Mesendoderm (in vitro differentiated cells): ENCODE measurements at regions not wholly inside any gene's neighbourhood (a gene's known extent, or its start where the extent isn't known, plus 50 kb on each side); places are given as distances from the start of the nearest gene placed in this dataset.

ENCODE experiments used
- DNase-seq: peaks from one replicate; pipeline ENCODE4 v3.0.0; 2013
- H2AK5ac ChIP-seq: 2 replicates; pipeline ENCODE4 v1.6.1; 2013; ENCODE audit warnings: low read length, inconsistent platforms
- H2BK120ac ChIP-seq: 2 replicates; pipeline ENCODE4 v1.6.1; 2013; ENCODE audit warnings: low read depth, mild to moderate bottlenecking, low read length, moderate library complexity, mixed read lengths
- H2BK15ac ChIP-seq: replicated peaks from 2 replicates; pipeline ENCODE4 v1.6.1; 2013; ENCODE audit warnings: low read depth, mild to moderate bottlenecking, moderate library complexity
- H2BK5ac ChIP-seq: 2 replicates; pipeline ENCODE4 v1.6.1; 2013; ENCODE audit warnings: low read length, inconsistent platforms
- H3K18ac ChIP-seq: 2 replicates; pipeline ENCODE4 v1.6.1; 2013; ENCODE audit warnings: mild to moderate bottlenecking, low read length, mixed read lengths
- H3K23ac ChIP-seq: one replicate; pipeline ENCODE4 v1.6.1; 2013; ENCODE audit warnings: low read length
- H3K27ac ChIP-seq: 2 replicates; pipeline ENCODE4 v1.5.1; 2013; ENCODE audit warnings: low read depth, mild to moderate bottlenecking, inconsistent platforms, low read length, moderate library complexity
- H3K27me3 ChIP-seq: 2 replicates; pipeline ENCODE4 v1.6.1; 2013; ENCODE audit warnings: low read length, control low read depth, mild to moderate bottlenecking, inconsistent platforms; ENCODE audit not compliant: insufficient read depth, poor library complexity
- H3K36me3 ChIP-seq: 2 replicates; pipeline ENCODE4 v1.6.1; 2013; ENCODE audit warnings: low read length, inconsistent platforms; ENCODE audit not compliant: control insufficient read depth, insufficient read depth
- H3K4ac ChIP-seq: one replicate; pipeline ENCODE4 v1.6.1; 2013; ENCODE audit warnings: low read depth, mild to moderate bottlenecking, low read length, moderate library complexity
- H3K4me1 ChIP-seq: 2 replicates; pipeline ENCODE4 v1.6.1; 2013; ENCODE audit warnings: low read depth, low read length, inconsistent platforms; ENCODE audit not compliant: control insufficient read depth
- H3K4me2 ChIP-seq: 2 replicates; pipeline ENCODE4 v1.6.1; 2013; ENCODE audit warnings: low read length
- H3K4me3 ChIP-seq: 2 replicates; pipeline ENCODE4 v1.5.1; 2013; ENCODE audit warnings: mild to moderate bottlenecking, low read length
- H3K56ac ChIP-seq: one replicate; pipeline ENCODE4 v1.6.1; 2013; ENCODE audit warnings: low read length
- H3K79me1 ChIP-seq: 2 replicates; pipeline ENCODE4 v1.6.1; 2013; ENCODE audit warnings: low read length, inconsistent platforms
- H3K79me2 ChIP-seq: 2 replicates; pipeline ENCODE4 v1.6.1; 2013; ENCODE audit warnings: mild to moderate bottlenecking, low read length; ENCODE audit not compliant: control insufficient read depth, insufficient read depth
- H3K9ac ChIP-seq: 2 replicates; pipeline ENCODE4 v1.6.1; 2013; ENCODE audit warnings: low read length, inconsistent platforms
- H4K5ac ChIP-seq: one replicate; pipeline ENCODE4 v1.6.1; 2013; ENCODE audit warnings: low read length
- H4K8ac ChIP-seq: one replicate; pipeline ENCODE4 v1.6.1; 2013; ENCODE audit warnings: low read depth, mild to moderate bottlenecking, control low read depth, low read length, moderate library complexity
- WGBS: extraction: QIAGEN DNeasy Blood & Tissue Kit; methylation state at CpG from one replicate; pipeline ENCODE4 v1.1.7; 2013; ENCODE audit warnings: low lambda C conversion rate, missing lambda C conversion rate; ENCODE audit not compliant: insufficient coverage; ENCODE audit errors: extremely low coverage; 5-methylcytosine and 5-hydroxymethylcytosine counted together

DNA sequence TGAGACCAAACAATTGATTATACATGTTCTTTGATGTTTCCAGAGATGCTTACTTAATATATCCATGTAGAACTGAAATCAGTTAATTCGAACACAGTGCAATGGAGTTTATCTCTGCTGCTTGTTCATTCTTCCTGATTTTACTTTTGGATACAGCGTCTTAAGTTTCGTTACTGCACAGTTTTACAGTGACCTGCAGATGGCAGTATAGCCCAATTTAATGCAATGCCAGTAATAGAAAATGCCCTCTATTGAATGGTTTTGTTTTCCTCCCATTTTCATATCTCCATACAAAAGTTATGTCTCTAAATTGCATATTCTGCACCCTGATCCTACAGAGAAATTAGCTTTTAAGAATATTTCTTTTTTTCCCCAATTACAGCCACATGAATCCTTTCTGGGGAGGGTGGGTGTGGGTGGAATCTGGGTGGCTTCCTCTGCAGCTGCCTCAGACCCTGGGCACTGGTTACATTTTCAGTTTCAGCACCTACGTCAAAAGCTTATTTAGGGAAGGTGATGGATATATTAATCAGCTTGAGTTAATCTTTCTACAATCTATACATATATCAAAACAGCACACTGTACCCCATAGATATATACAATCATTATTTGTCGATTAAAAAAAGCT, 101.1 kb upstream of the DCD start:
- Histone ChIP-seq H3K4me2 (no peak overlapping the region), H2BK120ac (no peak overlapping the region), H3K79me1 (no peaks in the 10 kb centered on the region), H3K18ac (no peak overlapping the region), H3K36me3 (no peaks in the 10 kb centered on the region), H3K4ac (no peak overlapping the region), H2BK5ac (no peak overlapping the region), H2BK15ac (no peak overlapping the region), H3K27ac (no peak overlapping the region), H3K4me1 (no peaks in the 10 kb centered on the region), H3K56ac (no peak overlapping the region), H4K5ac (no peak overlapping the region), H3K27me3 (no peaks in the 10 kb centered on the region), H4K8ac (no peak overlapping the region), H3K9ac (no peak overlapping the region), H3K4me3 (no peak overlapping the region), H3K79me2 (no peaks in the 10 kb centered on the region), H3K23ac (no peak overlapping the region), H2AK5ac (no peak overlapping the region)
- WGBS = no CpG with 5 or more reads among the region's 5 CpGs
- peak; percentile 47 for DNase-seq

DNA sequence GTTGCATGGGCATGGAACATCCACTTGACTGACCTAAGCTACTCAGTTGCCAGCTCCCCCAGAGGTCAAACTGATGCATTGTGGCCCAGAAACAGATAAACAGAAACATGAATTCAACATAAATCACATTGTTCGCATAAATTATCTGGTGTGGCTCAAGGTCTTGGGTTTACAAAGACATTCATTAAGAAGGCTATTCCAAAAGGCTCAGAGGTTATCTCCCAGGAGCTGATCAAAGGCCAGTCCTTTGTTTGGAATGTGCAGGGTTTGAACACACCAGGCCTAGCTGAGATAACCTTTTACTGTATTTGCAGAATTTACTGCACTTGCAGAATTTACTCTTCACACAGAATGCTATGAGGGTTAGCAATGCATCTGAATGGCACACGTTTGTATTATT, 96.4 kb upstream of the DCD start:
- H2AK5ac ChIP-seq = no peak overlapping the region
- H4K5ac ChIP-seq = no peak overlapping the region
- no peak overlapping the region for H3K18ac ChIP-seq
- H3K79me1 ChIP-seq = no peaks in the 10 kb centered on the region
- H3K23ac ChIP-seq = no peak overlapping the region
- H3K4me2 ChIP-seq = no peak overlapping the region
- H4K8ac ChIP-seq = no peak overlapping the region
- H3K4me1 ChIP-seq = no peaks in the 10 kb centered on the region
- H3K9ac ChIP-seq = no peak overlapping the region
- H2BK15ac ChIP-seq = no peak overlapping the region
- no CpG with 5 or more reads among the region's 2 CpGs for WGBS
- no peaks in the 10 kb centered on the region for H3K36me3 ChIP-seq
- no peak overlapping the region for H3K4ac ChIP-seq
- H3K79me2 ChIP-seq = no peaks in the 10 kb centered on the region
- no peak overlapping the region for H3K56ac ChIP-seq
- H3K27ac ChIP-seq = no peak overlapping the region
- DNase-seq = no peak
- no peak overlapping the region for H2BK5ac ChIP-seq
- H3K4me3 ChIP-seq = no peak overlapping the region
- no peak overlapping the region for H2BK120ac ChIP-seq
- no peaks in the 10 kb centered on the region for H3K27me3 ChIP-seq

DNA sequence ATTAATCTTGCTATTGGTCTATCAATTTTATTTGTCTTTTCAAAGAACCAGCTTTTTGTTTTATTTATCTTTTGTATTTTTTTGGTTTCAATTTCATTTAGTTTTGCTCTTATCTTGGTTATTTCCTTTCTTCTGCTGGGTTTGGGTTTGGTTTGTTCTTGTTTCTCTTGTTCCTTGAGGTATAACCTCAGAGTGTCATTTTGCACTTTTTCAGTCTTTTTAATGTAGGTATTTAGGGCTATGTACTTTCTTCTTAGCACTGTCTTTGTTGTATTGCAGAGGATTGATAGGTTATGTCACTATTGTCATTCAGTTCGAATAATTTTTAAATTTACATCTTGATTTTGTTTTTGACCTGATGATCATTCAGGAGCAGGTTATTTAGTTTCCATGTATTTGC, 92.7 kb upstream of the DCD start:
- H3K23ac ChIP-seq = no peak overlapping the region
- H3K4me2 ChIP-seq = no peak overlapping the region
- no peak overlapping the region for H4K5ac ChIP-seq
- no peaks in the 10 kb centered on the region for H3K79me1 ChIP-seq
- no peak for DNase-seq
- H3K4me3 ChIP-seq = no peak overlapping the region
- no peak overlapping the region for H2BK15ac ChIP-seq
- H3K79me2 ChIP-seq = no peaks in the 10 kb centered on the region
- no peak overlapping the region for H4K8ac ChIP-seq
- H3K18ac ChIP-seq = no peak overlapping the region
- H3K9ac ChIP-seq = no peak overlapping the region
- H2AK5ac ChIP-seq = no peak overlapping the region
- H3K36me3 ChIP-seq = no peaks in the 10 kb centered on the region
- no CpG with 5 or more reads among the region's 1 CpG for WGBS
- no peaks in the 10 kb centered on the region for H3K27me3 ChIP-seq
- H3K56ac ChIP-seq = no peak overlapping the region
- no peak overlapping the region for H2BK120ac ChIP-seq
- no peak overlapping the region for H3K27ac ChIP-seq
- H3K4ac ChIP-seq = no peak overlapping the region
- H3K4me1 ChIP-seq = no peaks in the 10 kb centered on the region
- no peak overlapping the region for H2BK5ac ChIP-seq

DNA sequence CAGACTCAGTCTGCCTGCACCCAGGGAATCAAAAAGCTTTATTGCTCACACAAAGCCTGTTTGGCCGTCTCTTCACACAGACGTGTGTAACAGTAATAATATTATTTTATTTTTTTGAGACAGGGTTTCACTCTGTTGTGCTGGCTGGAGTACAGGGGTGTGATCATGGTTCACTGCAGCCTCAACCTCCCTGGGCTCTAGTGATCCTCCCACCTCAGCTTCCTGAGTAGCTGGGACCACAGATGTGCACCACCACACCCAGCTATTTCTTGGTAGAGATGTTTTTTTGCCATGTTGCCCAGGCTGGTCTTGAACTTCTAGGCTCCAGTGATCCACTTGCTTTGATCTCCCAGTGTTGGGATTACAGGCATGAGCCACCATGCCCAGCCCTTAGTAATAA, 88.4 kb upstream of the DCD start:
- no peak for DNase-seq
- Histone ChIP-seq H3K23ac (no peak overlapping the region), H4K8ac (no peak overlapping the region), H2AK5ac (no peak overlapping the region), H2BK15ac (no peak overlapping the region), H2BK5ac (no peak overlapping the region), H3K4me3 (no peak overlapping the region), H3K27me3 (no peaks in the 10 kb centered on the region), H3K27ac (no peak overlapping the region), H3K9ac (no peak overlapping the region), H3K18ac (no peak overlapping the region), H4K5ac (no peak overlapping the region), H3K56ac (no peak overlapping the region), H3K4me2 (no peak overlapping the region), H3K36me3 (no peaks in the 10 kb centered on the region), H3K79me2 (no peaks in the 10 kb centered on the region), H3K4ac (no peak overlapping the region), H3K79me1 (no peaks in the 10 kb centered on the region), H3K4me1 (no peaks in the 10 kb centered on the region), H2BK120ac (no peak overlapping the region)
- no CpG with 5 or more reads among the region's 2 CpGs for WGBS

DNA sequence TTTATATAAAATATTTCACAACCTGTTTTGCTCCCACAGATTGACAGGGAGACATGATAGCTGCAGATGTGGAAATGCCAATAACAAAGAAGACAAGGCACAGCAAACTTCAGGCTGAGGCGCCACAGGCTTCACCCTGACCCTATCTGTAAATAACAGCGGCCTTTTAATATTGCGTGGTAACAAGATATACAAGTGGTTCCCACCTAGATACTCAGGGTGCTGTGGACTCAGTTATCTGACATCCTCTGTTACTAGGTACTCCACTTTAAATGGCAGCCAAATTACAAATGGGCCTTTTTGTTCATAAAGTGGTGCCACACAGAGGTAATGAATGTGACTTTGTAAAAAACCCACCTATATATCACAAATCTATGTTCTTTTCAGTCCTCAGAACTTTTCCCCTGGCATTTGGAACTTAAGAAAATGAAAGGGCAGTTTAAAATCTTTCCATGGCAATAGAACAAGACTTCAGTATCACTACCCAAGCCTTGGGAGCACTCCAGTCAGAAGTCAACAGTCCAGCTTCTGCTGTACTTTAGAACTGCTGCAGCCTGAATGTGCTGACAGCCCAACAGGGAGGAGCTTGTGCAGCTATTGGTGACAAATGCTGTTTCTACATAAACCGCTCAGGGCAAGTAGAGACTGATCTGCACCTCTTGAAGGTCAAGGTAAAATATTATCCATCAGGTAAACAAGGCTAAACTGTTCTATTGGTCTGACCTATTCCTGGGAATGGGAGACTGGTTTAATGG, 86.2 kb upstream of the DCD start:
- Histone ChIP-seq H3K27ac (no peak overlapping the region), H2AK5ac (no peak overlapping the region), H3K4me1 (no peaks in the 10 kb centered on the region), H3K56ac (no peak overlapping the region), H3K9ac (no peak overlapping the region), H3K4me3 (no peak overlapping the region), H4K8ac (no peak overlapping the region), H3K27me3 (no peaks in the 10 kb centered on the region), H2BK5ac (no peak overlapping the region), H3K23ac (no peak overlapping the region), H4K5ac (no peak overlapping the region), H3K36me3 (no peaks in the 10 kb centered on the region), H3K4ac (no peak overlapping the region), H2BK120ac (no peak overlapping the region), H3K18ac (no peak overlapping the region), H3K4me2 (no peak overlapping the region), H3K79me1 (no peaks in the 10 kb centered on the region), H3K79me2 (no peaks in the 10 kb centered on the region), H2BK15ac (no peak overlapping the region)
- DNase-seq = no peak
- no CpG with 5 or more reads among the region's 4 CpGs for WGBS
